IMR-90 (cell line): ENCODE measurements at regions not wholly inside any gene's neighbourhood (a gene's known extent, or its start where the extent isn't known, plus 50 kb on each side); places are given as distances from the start of the nearest gene placed in this dataset.

Source experiments
- ATAC-seq: fragments of 200-7000 bp; cut with Tn5 transposase; 2 replicates; pipeline ENCODE4 v1.9.1; 2020; ENCODE audit warnings: low read depth, mild to moderate bottlenecking, moderate library complexity
- BruUV-seq: library from RNA; stranded (reverse); fragments of 400-500 nt; replicated peaks from 2 replicates; lab custom pipeline; 2021; lab: Mats Ljungman, UMichigan
- CTCF ChIA-PET: fragments of 300-600 bp; formaldehyde crosslinking; extraction: SDS; loops from one replicate; lab custom pipeline; 2021; ENCODE audit warnings: antibody characterized with exemption; lab: Yijun Ruan, JAX
- POLR2A ChIA-PET: fragments of 300-600 bp; sonication (Branson Sonifier 250); formaldehyde crosslinking; loops from one replicate; lab custom pipeline; 2022; ENCODE audit warnings: antibody characterized with exemption; ENCODE audit not compliant: unreplicated experiment; lab: Charles Lee
- DNase-seq: peaks from one replicate; pipeline ENCODE4 v3.0.0; 2013
- H2AFZ ChIP-seq: replicated peaks from 2 replicates; pipeline ENCODE3; 2013; ENCODE audit warnings: low read length, mild to moderate bottlenecking; ENCODE audit not compliant: poor library complexity
- H2AK5ac ChIP-seq: 2 replicates; pipeline ENCODE4 v1.6.1; 2013; ENCODE audit warnings: low read depth, low read length, inconsistent platforms
- H2AK9ac ChIP-seq: replicated peaks from 2 replicates; pipeline ENCODE3; 2013; ENCODE audit warnings: mild to moderate bottlenecking, low read depth, low read length, moderate library complexity; ENCODE audit not compliant: poor library complexity
- H2BK120ac ChIP-seq: 2 replicates; pipeline ENCODE4 v1.6.1; 2013; ENCODE audit warnings: low read depth, low read length, inconsistent platforms
- H2BK15ac ChIP-seq: 3 replicates; pipeline ENCODE4 v1.6.1; 2013; ENCODE audit warnings: low read depth, low read length, inconsistent platforms
- H2BK20ac ChIP-seq: 2 replicates; pipeline ENCODE4 v1.6.1; 2013; ENCODE audit warnings: low read depth, mild to moderate bottlenecking, inconsistent platforms, low read length, moderate library complexity
- H2BK5ac ChIP-seq: 2 replicates; pipeline ENCODE4 v1.6.1; 2013; ENCODE audit warnings: mild to moderate bottlenecking, low read depth, low read length, inconsistent platforms; ENCODE audit not compliant: poor library complexity, severe bottlenecking
- H3K14ac ChIP-seq: replicated peaks from 2 replicates; pipeline ENCODE4 v1.6.1; 2013; ENCODE audit warnings: low read depth, low read length, inconsistent platforms
- H3K18ac ChIP-seq: 2 replicates; pipeline ENCODE4 v1.6.1; 2013; ENCODE audit warnings: low read depth, low read length, control low read depth
- H3K23ac ChIP-seq: 2 replicates; pipeline ENCODE4 v1.6.1; 2013; ENCODE audit warnings: low read depth, low read length, inconsistent platforms
- H3K27ac ChIP-seq: 2 replicates; pipeline ENCODE4 v1.5.1; 2013; ENCODE audit warnings: mild to moderate bottlenecking, control low read depth, low read length; ENCODE audit not compliant: insufficient read depth
- H3K27me3 ChIP-seq: 2 replicates; pipeline ENCODE4 v1.6.1; 2013; ENCODE audit warnings: low read length; ENCODE audit not compliant: control insufficient read depth, insufficient read depth
- H3K36me3 ChIP-seq: 2 replicates; pipeline ENCODE4 v1.6.1; 2013; ENCODE audit warnings: low read length, mixed read lengths; ENCODE audit not compliant: control insufficient read depth, insufficient read depth
- H3K4ac ChIP-seq: 2 replicates; pipeline ENCODE4 v1.6.1; 2013; ENCODE audit warnings: low read depth, low read length, inconsistent platforms
- H3K4me1 ChIP-seq: 2 replicates; pipeline ENCODE4 v1.6.1; 2013; ENCODE audit warnings: low read length, mixed read lengths; ENCODE audit not compliant: control insufficient read depth, insufficient read depth
- H3K4me2 ChIP-seq: 2 replicates; pipeline ENCODE4 v1.6.1; 2013; ENCODE audit warnings: low read depth, mild to moderate bottlenecking, control low read depth, low read length, moderate library complexity
- H3K4me3 ChIP-seq: 2 replicates; pipeline ENCODE4 v1.5.1; 2013; ENCODE audit warnings: low read depth, mild to moderate bottlenecking, control low read depth, low read length, moderate library complexity; ENCODE audit not compliant: insufficient read depth
- H3K56ac ChIP-seq: 2 replicates; pipeline ENCODE4 v1.6.1; 2013; ENCODE audit warnings: low read length, inconsistent platforms; ENCODE audit not compliant: insufficient read depth; ENCODE audit errors: extremely low read depth
- H3K79me1 ChIP-seq, 2 experiments: 2 replicates each; pipeline ENCODE4 v1.6.1; 2013; ENCODE audit warnings: low read length in 2 of 2, inconsistent platforms in 1 of 2, low read depth in 1 of 2
- H3K9ac ChIP-seq: 2 replicates; pipeline ENCODE4 v1.6.1; 2013; ENCODE audit warnings: low read depth, low read length, control low read depth
- H3K9me1 ChIP-seq: 2 replicates; pipeline ENCODE4 v1.6.1; 2013; ENCODE audit warnings: low read length, inconsistent platforms; ENCODE audit not compliant: insufficient read depth
- H3K9me3 ChIP-seq: 2 replicates; pipeline ENCODE4 v1.6.1; 2013; ENCODE audit warnings: low read length; ENCODE audit not compliant: control insufficient read depth, insufficient read depth
- H4K20me1 ChIP-seq: 2 replicates; pipeline ENCODE4 v1.6.1; 2013; ENCODE audit warnings: low read length, inconsistent platforms; ENCODE audit not compliant: insufficient read depth
- H4K5ac ChIP-seq: 2 replicates; pipeline ENCODE4 v1.6.1; 2013; ENCODE audit warnings: mild to moderate bottlenecking, low read depth, low read length, control low read depth
- H4K8ac ChIP-seq, 2 experiments: 2 replicates each; pipeline ENCODE4 v1.6.1; 2013; ENCODE audit warnings: low read depth in 2 of 2, low read length in 2 of 2, control low read depth in 1 of 2, inconsistent platforms in 1 of 2
- H4K91ac ChIP-seq: 2 replicates; pipeline ENCODE4 v1.6.1; 2013; ENCODE audit warnings: low read depth, low read length, inconsistent platforms; ENCODE audit not compliant: insufficient read depth
- MXI1 ChIP-seq: IDR thresholded peaks from 2 replicates; pipeline ENCODE4 v1.6.1; 2012; ENCODE audit warnings: low read depth, mild to moderate bottlenecking, low read length, moderate library complexity, borderline replicate concordance
- WGBS, 2 experiments: methylation state at CpG; one replicate each; pipeline versions ENCODE4 v1.1.5 to v1.1.7; 2013; ENCODE audit warnings: missing lambda C conversion rate in 2 of 2; ENCODE audit not compliant: insufficient read length in 1 of 2; ENCODE audit errors: extremely low coverage in 2 of 2; 5-methylcytosine and 5-hydroxymethylcytosine counted together
- dilution Hi-C: fragments of 300-500 bp; cut with HindIII; formaldehyde crosslinking; loops from one replicate; pipeline ENCODE4 v1.14.3; 2018; ENCODE audit warnings: low sequenced_read_pairs; ENCODE audit not compliant: unreplicated experiment
- in situ Hi-C: fragments of 300-500 bp; cut with MboI; formaldehyde crosslinking; loops from 3 replicates; pipeline ENCODE4 v1.14.3; 2019; ENCODE audit warnings: low sequenced_read_pairs, inconsistent platforms, mixed read lengths
- intact Hi-C: fragments of 100-400 bp; cut with micrococcal nuclease; formaldehyde crosslinking; loops from 2 replicates; pipeline ENCODE4 v1.10.0; 2022

DNA sequence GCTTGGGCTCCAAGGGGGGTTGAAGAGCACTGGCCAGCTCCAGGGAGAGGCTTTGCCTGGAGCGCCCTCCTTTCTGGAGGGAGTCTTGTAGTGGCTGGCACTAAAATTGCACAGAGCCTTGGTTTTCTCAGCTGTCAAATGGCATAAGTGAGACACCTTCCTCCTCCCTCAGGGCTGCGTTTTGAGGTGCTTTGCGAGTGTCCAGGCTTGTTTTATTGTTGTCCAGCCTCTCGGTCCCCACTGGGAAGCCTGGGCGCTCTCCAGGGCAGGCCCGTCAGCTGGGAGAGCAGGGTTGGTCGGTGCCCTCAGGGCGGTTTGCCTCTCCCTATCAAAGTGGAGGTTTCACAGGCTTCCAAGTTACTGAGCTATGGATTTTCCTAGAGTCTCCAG is 149.3 kb upstream of the B3GAT1 start:
- no peak for DNase-seq
- no peaks in the 10 kb centered on the region for H3K9me1 ChIP-seq
- H2BK5ac ChIP-seq = no peak overlapping the region
- H3K79me1 ChIP-seq = no peaks in the 10 kb centered on the region
- no peak overlapping the region for H3K4me3 ChIP-seq
- H3K27me3 ChIP-seq = no peaks in the 10 kb centered on the region
- no peaks in the 10 kb centered on the region for H4K20me1 ChIP-seq
- H3K4me1 ChIP-seq = no peaks in the 10 kb centered on the region
- ChIA-PET CTCF (no interaction called here), POLR2A (no interaction called here)
- H2BK20ac ChIP-seq = no peak overlapping the region
- H3K14ac ChIP-seq = no peak overlapping the region
- no peak overlapping the region for H2AK5ac ChIP-seq
- dilution Hi-C loops = no loop called here
- in situ Hi-C loops = no loop called here
- H3K23ac ChIP-seq = no peak overlapping the region
- peaks cover 44% of the 10 kb centered on the region for H3K9me3 ChIP-seq
- H3K4me2 ChIP-seq = no peak overlapping the region
- H3K4ac ChIP-seq = no peak overlapping the region
- H2BK15ac ChIP-seq = no peak overlapping the region
- H3K9ac ChIP-seq = no peak overlapping the region
- BruUV-seq = no TSS peak
- no peaks in the 10 kb centered on the region for H3K36me3 ChIP-seq
- H2AK9ac ChIP-seq = no peak overlapping the region
- H2BK120ac ChIP-seq = no peak overlapping the region
- H4K5ac ChIP-seq = no peak overlapping the region
- H2AFZ ChIP-seq = no peak overlapping the region
- ATAC-seq = no peak
- H4K91ac ChIP-seq = no peak overlapping the region
- 20% methylated on average over 1 of the region's 8 CpGs; no CpG with 5 or more reads in 1 of the 2 experiments for WGBS, 2 experiments
- no peak overlapping the region for H4K8ac ChIP-seq
- H3K27ac ChIP-seq = no peak overlapping the region
- no peak overlapping the region for H3K56ac ChIP-seq
- intact Hi-C loops = no loop called here
- no peak for TF ChIP-seq MXI1
- H3K18ac ChIP-seq = no peak overlapping the region
